H1 (cell line): ENCODE measurements at regions not wholly inside any gene's neighbourhood (a gene's known extent, or its start where the extent isn't known, plus 50 kb on each side); places are given as distances from the start of the nearest gene placed in this dataset.

Experiments
- CTCF ChIA-PET: fragments of 300-600 bp; sonication (Branson Sonifier 250); formaldehyde crosslinking; loops from one replicate; lab custom pipeline; 2021; ENCODE audit not compliant: partially characterized antibody; lab: Charles Lee
- POLR2A ChIA-PET: fragments of 300-600 bp; sonication (Branson Sonifier 250); formaldehyde crosslinking; loops from one replicate; lab custom pipeline; 2021; ENCODE audit warnings: inconsistent platforms; ENCODE audit not compliant: partially characterized antibody; lab: Charles Lee
- DNase-seq, 2 experiments: peaks; one replicate each; pipeline versions ENCODE4 v3.0.0 to v3.0.0-alpha.2; 2010 to 2022; ENCODE audit warnings: low spot score in 2 of 2, low read depth in 1 of 2, mixed read lengths in 1 of 2
- FAIRE-seq: peaks from 2 replicates; lab custom pipeline; 2011; peaks lifted over from hg19 to GRCh38; lab: Jason Lieb, UNC
- H2AFZ ChIP-seq: 2 replicates; pipeline ENCODE4 v1.8.1; 2012; ENCODE audit warnings: low read length, inconsistent platforms
- H2AK5ac ChIP-seq: 2 replicates; pipeline ENCODE4 v1.6.1; 2013; ENCODE audit warnings: low read depth, low read length
- H2BK120ac ChIP-seq: replicated peaks from 2 replicates; pipeline ENCODE3; 2013; ENCODE audit warnings: low read depth, low read length, inconsistent platforms
- H2BK12ac ChIP-seq: 2 replicates; pipeline ENCODE4 v1.6.1; 2013; ENCODE audit warnings: low read depth, low read length
- H2BK15ac ChIP-seq: 2 replicates; pipeline ENCODE4 v1.6.1; 2013; ENCODE audit warnings: low read length
- H2BK20ac ChIP-seq: 2 replicates; pipeline ENCODE4 v1.6.1; 2013; ENCODE audit warnings: low read length
- H2BK5ac ChIP-seq: 2 replicates; pipeline ENCODE4 v1.6.1; 2013; ENCODE audit warnings: low read depth, low read length
- H3K14ac ChIP-seq: 2 replicates; pipeline ENCODE4 v1.6.1; 2013; ENCODE audit warnings: inconsistent platforms; ENCODE audit not compliant: insufficient read length
- H3K18ac ChIP-seq: 2 replicates; pipeline ENCODE4 v1.6.1; 2013; ENCODE audit warnings: low read length; ENCODE audit errors: extremely low read depth
- H3K23ac ChIP-seq: 2 replicates; pipeline ENCODE4 v1.6.1; 2013; ENCODE audit warnings: inconsistent platforms; ENCODE audit not compliant: insufficient read length
- H3K23me2 ChIP-seq: 2 replicates; pipeline ENCODE4 v1.6.1; 2013; ENCODE audit warnings: low read depth, low read length
- H3K27ac ChIP-seq: 2 replicates; pipeline ENCODE4 v1.6.1; 2011; ENCODE audit warnings: low read depth, low read length, inconsistent platforms
- H3K27me3 ChIP-seq, 4 experiments: replicated peaks in 1 of 4; 1 replicate in 1 of 4; 2 replicates in 3 of 4; pipeline versions ENCODE4 v1.6.1 to v1.8.1; 2011 to 2013; ENCODE audit warnings: low read length in 3 of 4, mild to moderate bottlenecking in 3 of 4, inconsistent platforms in 2 of 4, mixed read lengths in 2 of 4, moderate library complexity in 1 of 4; ENCODE audit not compliant: control insufficient read depth in 3 of 4, insufficient read depth in 3 of 4; ENCODE audit errors: extremely low read depth in 1 of 4
- H3K36me3 ChIP-seq, 4 experiments: 2 replicates each; pipeline versions ENCODE4 v1.6.1 to v1.8.1; 2011 to 2013; ENCODE audit warnings: mild to moderate bottlenecking in 4 of 4, low read length in 3 of 4, moderate library complexity in 2 of 4, control low read depth in 1 of 4, inconsistent platforms in 1 of 4; ENCODE audit not compliant: insufficient read depth in 4 of 4, control insufficient read depth in 2 of 4
- H3K4ac ChIP-seq: replicated peaks from 2 replicates; pipeline ENCODE3; 2013; ENCODE audit warnings: low read length, low read depth, mixed read lengths, inconsistent platforms; ENCODE audit not compliant: insufficient read length
- H3K4me1 ChIP-seq, 4 experiments: replicated peaks in 1 of 4; 1 replicate in 1 of 4; 2 replicates in 3 of 4; pipeline versions ENCODE4 v1.6.1 to v1.8.1; 2011 to 2013; ENCODE audit warnings: low read length in 3 of 4, inconsistent platforms in 2 of 4, mixed read lengths in 1 of 4; ENCODE audit not compliant: insufficient read depth in 4 of 4, control insufficient read depth in 3 of 4
- H3K4me2 ChIP-seq, 2 experiments: 2 replicates each; pipeline versions ENCODE4 v1.6.1 to v1.8.1; 2011 to 2013; ENCODE audit warnings: low read depth in 2 of 2, low read length in 2 of 2, control low read depth in 1 of 2, inconsistent platforms in 1 of 2, mild to moderate bottlenecking in 1 of 2; ENCODE audit not compliant: insufficient read depth in 1 of 2
- H3K4me3 ChIP-seq, 4 experiments: fragments of 200-600, 300-600 bp in 1 of 4; sonication (generic), shearing (Covaris generic), sonication (Bioruptor Twin) in 1 of 4; 2 replicates each; pipeline versions ENCODE4 v1.5.1 to v1.8.1; 2011 to 2016; ENCODE audit warnings: low read length in 4 of 4, low read depth in 3 of 4, control low read depth in 2 of 4, inconsistent platforms in 2 of 4, mild to moderate bottlenecking in 2 of 4, mixed read lengths in 1 of 4, moderate library complexity in 1 of 4; ENCODE audit not compliant: insufficient read depth in 2 of 4; ENCODE audit errors: extremely low read depth in 1 of 4
- H3K56ac ChIP-seq: replicated peaks from 2 replicates; pipeline ENCODE3; 2013; ENCODE audit warnings: low read depth, mild to moderate bottlenecking, mixed read lengths, low read length, inconsistent platforms; ENCODE audit not compliant: insufficient read length
- H3K79me1 ChIP-seq: 2 replicates; pipeline ENCODE4 v1.6.1; 2013; ENCODE audit warnings: low read depth, low read length, control low read depth
- H3K79me2 ChIP-seq, 2 experiments: 2 replicates each; pipeline versions ENCODE4 v1.6.1 to v1.8.1; 2012 to 2013; ENCODE audit warnings: low read length in 2 of 2, mild to moderate bottlenecking in 2 of 2, inconsistent platforms in 1 of 2; ENCODE audit not compliant: insufficient read depth in 2 of 2, control insufficient read depth in 1 of 2
- H3K9ac ChIP-seq, 4 experiments: replicated peaks in 1 of 4; 1 replicate in 1 of 4; 2 replicates in 3 of 4; pipeline versions ENCODE4 v1.6.1 to v1.8.1; 2011 to 2013; ENCODE audit warnings: low read depth in 3 of 4, low read length in 3 of 4, control low read depth in 2 of 4, mild to moderate bottlenecking in 2 of 4, moderate library complexity in 2 of 4, inconsistent platforms in 1 of 4; ENCODE audit errors: extremely low read depth in 1 of 4
- H3K9me3 ChIP-seq, 2 experiments: 2 replicates each; pipeline versions ENCODE4 v1.6.1 to v1.8.1; 2012 to 2013; ENCODE audit warnings: mild to moderate bottlenecking in 2 of 2, moderate library complexity in 2 of 2, control low read depth in 1 of 2, inconsistent platforms in 1 of 2, low read depth in 1 of 2, low read length in 1 of 2, mixed read lengths in 1 of 2; ENCODE audit not compliant: insufficient read depth in 2 of 2
- H4K20me1 ChIP-seq, 2 experiments: replicated peaks in 1 of 2; 2 replicates each; pipeline versions ENCODE3 to v1.8.1; 2011 to 2013; ENCODE audit warnings: inconsistent platforms in 2 of 2, low read length in 2 of 2, mild to moderate bottlenecking in 1 of 2; ENCODE audit not compliant: insufficient read depth in 2 of 2, control insufficient read depth in 1 of 2
- H4K5ac ChIP-seq: 2 replicates; pipeline ENCODE4 v1.6.1; 2013; ENCODE audit warnings: low read length, low read depth, mixed read lengths, inconsistent platforms; ENCODE audit not compliant: insufficient read length
- H4K8ac ChIP-seq: 2 replicates; pipeline ENCODE4 v1.8.0; 2013; ENCODE audit warnings: mild to moderate bottlenecking, moderate library complexity, low read length, inconsistent platforms; ENCODE audit not compliant: insufficient read depth; ENCODE audit errors: extremely low read depth
- H4K91ac ChIP-seq: replicated peaks from 2 replicates; pipeline ENCODE3; 2013; ENCODE audit warnings: low read length, mixed read lengths, inconsistent platforms; ENCODE audit not compliant: insufficient read length
- ATF2 ChIP-seq: IDR thresholded peaks from 2 replicates; pipeline ENCODE4 v1.6.1; 2012; ENCODE audit warnings: low read length, inconsistent platforms
- EZH2 ChIP-seq: fragments of 200-600 bp; sonication (generic); IDR thresholded peaks from 2 replicates; pipeline ENCODE4 v1.7.1; 2012; ENCODE audit warnings: low read depth, mild to moderate bottlenecking, moderate library complexity, low read length, inconsistent platforms; ENCODE audit not compliant: severe bottlenecking
- POU5F1 ChIP-seq: IDR thresholded peaks from 2 replicates; pipeline ENCODE4 v1.6.1; 2011; ENCODE audit warnings: low read depth, mild to moderate bottlenecking, low read length, moderate library complexity
- RXRA ChIP-seq: IDR thresholded peaks from 2 replicates; pipeline ENCODE4 v1.6.1; 2011; ENCODE audit warnings: low read depth, mild to moderate bottlenecking, low read length, moderate library complexity; ENCODE audit not compliant: insufficient read depth
- SIRT6 ChIP-seq: IDR thresholded peaks from one replicate; pipeline ENCODE4 v1.7.1; 2012; ENCODE audit warnings: low read length, inconsistent platforms
- SP4 ChIP-seq: IDR thresholded peaks from 2 replicates; pipeline ENCODE4 v1.6.1; 2012; ENCODE audit warnings: low read length, inconsistent platforms
- ZNF274 ChIP-seq: IDR thresholded peaks from 2 replicates; pipeline ENCODE4 v1.7.0; 2012; ENCODE audit warnings: low read length, borderline replicate concordance; ENCODE audit errors: extremely low read depth
- WGBS, 2 experiments: shearing (Covaris generic) in 1 of 2; methylation state at CpG; one replicate each; pipeline versions ENCODE4 v1.1.6 to v1.1.7; 2013 to 2015; ENCODE audit warnings: low lambda C conversion rate in 2 of 2, mixed read lengths in 2 of 2, inconsistent platforms in 1 of 2, low coverage in 1 of 2, missing lambda C conversion rate in 1 of 2; ENCODE audit not compliant: insufficient replicate concordance in 2 of 2, insufficient coverage in 1 of 2, insufficient read length in 1 of 2; ENCODE audit errors: extremely low coverage in 1 of 2, missing lambda C conversion rate in 1 of 2; 5-methylcytosine and 5-hydroxymethylcytosine counted together

DNA sequence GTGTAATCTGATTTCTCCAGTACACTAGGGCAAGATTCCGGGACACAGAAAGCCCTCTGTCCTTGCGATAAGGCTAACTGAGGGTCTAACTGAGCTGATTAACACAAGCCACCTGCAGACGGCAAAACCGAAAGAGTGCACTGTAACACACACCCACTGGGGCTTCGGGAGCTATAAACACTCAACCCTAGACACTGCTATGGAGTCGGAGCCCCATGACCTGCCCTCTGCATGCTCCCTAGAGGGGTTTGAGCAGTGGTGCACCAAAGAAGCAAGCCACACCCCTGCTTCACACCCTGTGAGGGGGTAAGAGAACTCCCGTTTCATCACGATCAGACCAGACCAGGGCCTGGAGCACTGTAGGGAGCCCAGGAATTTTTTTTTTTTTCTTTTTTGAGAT, 72.4 kb downstream of the DMRTA2 start:
- Histone ChIP-seq H3K18ac (no peak overlapping the region), H2BK15ac (no peak overlapping the region), H3K56ac (no peak overlapping the region), H3K4me3 (no peak overlapping the region), H3K14ac (no peak overlapping the region), H3K23ac (no peak overlapping the region), H4K5ac (no peak overlapping the region), H4K20me1 (no peaks in the 10 kb centered on the region), H2AK5ac (no peak overlapping the region), H3K4me1 (peaks cover 0 to 4% (median 3%) of the 10 kb centered on the region in 4 experiments; a peak in 4 of 7 replicates), H2BK12ac (no peak overlapping the region), H2BK5ac (no peak overlapping the region), H3K27me3 (no peaks in the 10 kb centered on the region), H2BK120ac (no peak overlapping the region), H3K79me2 (no peaks in the 10 kb centered on the region), H3K36me3 (no peaks in the 10 kb centered on the region), H3K27ac (no peak overlapping the region), H3K79me1 (no peaks in the 10 kb centered on the region), H4K8ac (peak overlapping the region; percentile 0; the same call in 1 of the 2 replicates), H3K4me2 (no peak overlapping the region), H2BK20ac (no peak overlapping the region), H3K9me3 (no peaks in the 10 kb centered on the region), H2AFZ (no peak overlapping the region), H4K91ac (no peak overlapping the region), H3K4ac (no peak overlapping the region), H3K23me2 (no peaks in the 10 kb centered on the region), H3K9ac (no peak overlapping the region; a peak in 1 of 7 replicates)
- DNase-seq (no peak), FAIRE-seq (no peak)
- ChIA-PET CTCF (interaction anchor here (0.6 to 3.1 kb wide), 7 partner anchors 9 to 1795 kb away, joined by 3 to 31 read pairs (median 4); no protein-coding TSS in a partner anchor), POLR2A (no interaction called here)
- 96% methylated on average over 8 of the region's 8 CpGs; no CpG with 5 or more reads in 1 of the 2 experiments for WGBS, 2 experiments
- no peak for TF ChIP-seq EZH2
- TF ChIP-seq ZNF274 = no peak
- no peak for TF ChIP-seq RXRA
- TF ChIP-seq POU5F1 = no peak
- no peak for TF ChIP-seq ATF2
- TF ChIP-seq SIRT6 = no peak
- no peak for TF ChIP-seq SP4
